22Rv1 (cell line): ENCODE measurements at regions not wholly inside any gene's neighbourhood (a gene's known extent, or its start where the extent isn't known, plus 50 kb on each side); places are given as distances from the start of the nearest gene placed in this dataset.

Source experiments
- CTCF ChIP-seq: fragments of 450-650 bp; IDR thresholded peaks from 2 replicates; pipeline ENCODE4 v1.5.1; 2017; ENCODE audit warnings: mild to moderate bottlenecking
- ZFX ChIP-seq: fragments of 450-650 bp; IDR thresholded peaks from 2 replicates; pipeline ENCODE4 v1.6.1; 2017; ENCODE audit warnings: antibody characterized with exemption, borderline replicate concordance

- no peak for TF ChIP-seq CTCF
- TF ChIP-seq ZFX = no peak
Measured at GRCh38 chr2:188134241-188134640, 157.4 kb upstream of the GULP1 start.
